Uterus (tissue), 2 donors: ENCODE measurements at regions not wholly inside any gene's neighbourhood (a gene's known extent, or its start where the extent isn't known, plus 50 kb on each side); places are given as distances from the start of the nearest gene placed in this dataset.

ENCODE experiments used
- CTCF ChIP-seq, 4 experiments: fragments of 200-600 bp in 2 of 4; fragments of 450-650 bp in 2 of 4; sonication (generic) in 2 of 4; IDR thresholded peaks; one replicate each; pipeline ENCODE4 v1.5.1; 2016 to 2019; ENCODE audit warnings: antibody characterized with exemption in 4 of 4, mild to moderate bottlenecking in 2 of 4, moderate library complexity in 1 of 4
- POLR2A ChIP-seq, 2 donors: fragments of 450-650 bp; IDR thresholded peaks; one replicate each; pipeline ENCODE4 v1.6.1; 2016; ENCODE audit warnings: antibody characterized with exemption in 2 of 2, mild to moderate bottlenecking in 1 of 2, moderate library complexity in 1 of 2

- TF ChIP-seq CTCF (IDR thresholded peaks at IDR 0.05) (no peak), POLR2A (IDR thresholded peaks at IDR 0.05) (no peak)
Observed at GRCh38 chr22:48498526-48499331, 1328.9 kb downstream of the BRD1 start.
